HUES48 (cell line): ENCODE measurements at regions not wholly inside any gene's neighbourhood (a gene's known extent, or its start where the extent isn't known, plus 50 kb on each side); places are given as distances from the start of the nearest gene placed in this dataset.

Source experiments
- H3K27ac ChIP-seq: one replicate; pipeline ENCODE4 v1.7.0; 2013; ENCODE audit warnings: low read depth, low read length, inconsistent platforms
- H3K27me3 ChIP-seq: 2 replicates; pipeline ENCODE4 v1.6.1; 2013; ENCODE audit warnings: mild to moderate bottlenecking, low read length; ENCODE audit not compliant: control insufficient read depth, insufficient read depth
- H3K36me3 ChIP-seq: 2 replicates; pipeline ENCODE4 v1.6.1; 2013; ENCODE audit warnings: low read length; ENCODE audit not compliant: control insufficient read depth, insufficient read depth
- H3K4me1 ChIP-seq: 2 replicates; pipeline ENCODE4 v1.6.1; 2013; ENCODE audit warnings: mild to moderate bottlenecking, low read length; ENCODE audit not compliant: control insufficient read depth, insufficient read depth
- H3K4me3 ChIP-seq: 2 replicates; pipeline ENCODE4 v1.5.1; 2013; ENCODE audit warnings: mild to moderate bottlenecking, low read depth, low read length
- H3K9ac ChIP-seq: 2 replicates; pipeline ENCODE4 v1.6.1; 2013; ENCODE audit warnings: mild to moderate bottlenecking, low read depth, low read length, moderate library complexity
- H3K9me3 ChIP-seq: 2 replicates; pipeline ENCODE4 v1.6.1; 2013; ENCODE audit warnings: low read length; ENCODE audit not compliant: control insufficient read depth, insufficient read depth

- no peak overlapping the region for H3K9ac ChIP-seq
- H3K4me1 ChIP-seq: no peaks in the 10 kb centered on the region
- H3K27ac ChIP-seq: no peak overlapping the region
- H3K36me3 ChIP-seq: no peaks in the 10 kb centered on the region
- no peak overlapping the region for H3K4me3 ChIP-seq
- no peaks in the 10 kb centered on the region for H3K27me3 ChIP-seq
- no peaks in the 10 kb centered on the region for H3K9me3 ChIP-seq
Observed at GRCh38 chr20:42020316-42020715, 402.1 kb upstream of the CHD6 start.

GRCh38 chr20:42018979-42019378 is 400.8 kb upstream of the CHD6 start:
- H3K27ac ChIP-seq: no peak overlapping the region
- H3K9me3 ChIP-seq: no peaks in the 10 kb centered on the region
- no peak overlapping the region for H3K9ac ChIP-seq
- no peaks in the 10 kb centered on the region for H3K36me3 ChIP-seq
- no peaks in the 10 kb centered on the region for H3K4me1 ChIP-seq
- no peaks in the 10 kb centered on the region for H3K27me3 ChIP-seq
- H3K4me3 ChIP-seq: no peak overlapping the region

GRCh38 chr20:42010090-42010489 is 391.9 kb upstream of the CHD6 start:
- Histone ChIP-seq H3K36me3 (no peaks in the 10 kb centered on the region), H3K4me1 (peaks cover 16% of the 10 kb centered on the region), H3K27me3 (no peaks in the 10 kb centered on the region), H3K9ac (no peak overlapping the region), H3K4me3 (no peak overlapping the region), H3K27ac (no peak overlapping the region), H3K9me3 (peaks cover 24% of the 10 kb centered on the region)

GRCh38 chr20:42007251-42007650 is 389.1 kb upstream of the CHD6 start:
- no peak overlapping the region for H3K27ac ChIP-seq
- no peaks in the 10 kb centered on the region for H3K36me3 ChIP-seq
- H3K9ac ChIP-seq: no peak overlapping the region
- peaks cover 24% of the 10 kb centered on the region for H3K9me3 ChIP-seq
- no peak overlapping the region for H3K4me3 ChIP-seq
- H3K4me1 ChIP-seq: peaks cover 18% of the 10 kb centered on the region
- no peaks in the 10 kb centered on the region for H3K27me3 ChIP-seq

GRCh38 chr20:42005211-42005610 is 387.0 kb upstream of the CHD6 start:
- H3K36me3 ChIP-seq: no peaks in the 10 kb centered on the region
- peak overlapping the region; percentile 17 for H3K27ac ChIP-seq
- no peak overlapping the region for H3K4me3 ChIP-seq
- peaks cover 16% of the 10 kb centered on the region for H3K9me3 ChIP-seq
- no peak overlapping the region for H3K9ac ChIP-seq
- H3K27me3 ChIP-seq: no peaks in the 10 kb centered on the region
- peaks cover 18% of the 10 kb centered on the region for H3K4me1 ChIP-seq

GRCh38 chr20:42003380-42003779 is 385.2 kb upstream of the CHD6 start:
- Histone ChIP-seq H3K27ac (no peak overlapping the region), H3K27me3 (no peaks in the 10 kb centered on the region), H3K36me3 (no peaks in the 10 kb centered on the region), H3K9me3 (0 out of 2 replicates have a peak, but pooled peaks cover 2% of the 10 kb centered on the region), H3K4me1 (peaks cover 18% of the 10 kb centered on the region), H3K9ac (no peak overlapping the region), H3K4me3 (no peak overlapping the region)

GRCh38 chr20:41998539-41999341 is 380.6 kb upstream of the CHD6 start:
- no peak overlapping the region for H3K9ac ChIP-seq

GRCh38 chr20:41996951-41997350 is 378.8 kb upstream of the CHD6 start:
- no peaks in the 10 kb centered on the region for H3K4me1 ChIP-seq
- H3K36me3 ChIP-seq: no peaks in the 10 kb centered on the region
- H3K27me3 ChIP-seq: no peaks in the 10 kb centered on the region
- no peak overlapping the region for H3K4me3 ChIP-seq
- H3K9me3 ChIP-seq: no peaks in the 10 kb centered on the region
- H3K27ac ChIP-seq: no peak overlapping the region
- no peak overlapping the region for H3K9ac ChIP-seq

More at GRCh38 chr20:41998539-41999341, 380.6 kb upstream of the CHD6 start:
- no peak overlapping the region for H3K27ac ChIP-seq
- no peak overlapping the region for H3K4me3 ChIP-seq
- H3K36me3 ChIP-seq: no peaks in the 10 kb centered on the region
- no peaks in the 10 kb centered on the region for H3K9me3 ChIP-seq
- H3K27me3 ChIP-seq: no peaks in the 10 kb centered on the region
- H3K4me1 ChIP-seq: no peaks in the 10 kb centered on the region

GRCh38 chr20:41992481-41992880 is 374.3 kb upstream of the CHD6 start:
- Histone ChIP-seq H3K9me3 (no peaks in the 10 kb centered on the region), H3K4me3 (no peak overlapping the region), H3K36me3 (no peaks in the 10 kb centered on the region), H3K4me1 (no peaks in the 10 kb centered on the region), H3K27ac (no peak overlapping the region), H3K9ac (no peak overlapping the region), H3K27me3 (no peaks in the 10 kb centered on the region)

- Histone ChIP-seq H3K36me3 (no peaks in the 10 kb centered on the region), H3K9ac (no peak overlapping the region), H3K9me3 (no peaks in the 10 kb centered on the region), H3K27me3 (no peaks in the 10 kb centered on the region), H3K4me3 (no peak overlapping the region), H3K27ac (no peak overlapping the region), H3K4me1 (no peaks in the 10 kb centered on the region)
Observed at GRCh38 chr20:41991412-41991811, 373.2 kb upstream of the CHD6 start.

- Histone ChIP-seq H3K36me3 (no peaks in the 10 kb centered on the region), H3K27ac (no peak overlapping the region), H3K9me3 (no peaks in the 10 kb centered on the region), H3K4me1 (no peaks in the 10 kb centered on the region), H3K4me3 (no peak overlapping the region), H3K9ac (no peak overlapping the region), H3K27me3 (no peaks in the 10 kb centered on the region)
Observed at GRCh38 chr20:41989935-41990635, 371.9 kb upstream of the CHD6 start.
